Thoracic aorta (tissue), 2 donors: ENCODE measurements at regions not wholly inside any gene's neighbourhood (a gene's known extent, or its start where the extent isn't known, plus 50 kb on each side); places are given as distances from the start of the nearest gene placed in this dataset.

Experiments used
- ATAC-seq: fragments of 150-250 bp; one replicate; pipeline ENCODE4 v1.8.0; 2017; ENCODE audit warnings: low read depth; ENCODE audit not compliant: insufficient number of reproducible peaks, low FRiP score
- DNase-seq: peaks from one replicate; pipeline ENCODE4 v3.0.0-alpha.2; 2020; ENCODE audit warnings: low spot score
- H3K27ac ChIP-seq, 2 donors: fragments of 200-600 bp; sonication (generic); 1 replicate in 1 of 2; 2 replicates in 1 of 2; pipeline ENCODE4 v1.5.1; 2016; ENCODE audit warnings: mild to moderate bottlenecking in 2 of 2, moderate library complexity in 2 of 2
- H3K27me3 ChIP-seq: fragments of 200-600 bp; sonication (generic); replicated peaks from 2 replicates; pipeline ENCODE4 v1.6.0; 2016; ENCODE audit warnings: mild to moderate bottlenecking; ENCODE audit not compliant: insufficient read depth
- H3K36me3 ChIP-seq: fragments of 200-600 bp; sonication (generic); one replicate; pipeline ENCODE4 v1.5.1; 2016
- H3K4me1 ChIP-seq, 2 donors: fragments of 200-600 bp; sonication (generic); 1 replicate in 1 of 2; 2 replicates in 1 of 2; pipeline versions ENCODE4 v1.5.1 to v1.6.0; 2016; ENCODE audit warnings: low read depth in 2 of 2, mild to moderate bottlenecking in 1 of 2; ENCODE audit not compliant: control insufficient read depth in 1 of 2
- H3K4me3 ChIP-seq: fragments of 200-600 bp; sonication (generic); 2 replicates; pipeline ENCODE4 v1.5.1; 2016; ENCODE audit warnings: mild to moderate bottlenecking
- H3K9me3 ChIP-seq: fragments of 200-600 bp; sonication (generic); 2 replicates; pipeline ENCODE4 v1.5.1; 2016
- TF ChIP-seq, protein P1 (sequence below): fragments of 200-600 bp; sonication (generic); IDR thresholded peaks from one replicate; pipeline ENCODE4 v1.5.1; 2019; ENCODE audit warnings: antibody characterized with exemption

DNA sequence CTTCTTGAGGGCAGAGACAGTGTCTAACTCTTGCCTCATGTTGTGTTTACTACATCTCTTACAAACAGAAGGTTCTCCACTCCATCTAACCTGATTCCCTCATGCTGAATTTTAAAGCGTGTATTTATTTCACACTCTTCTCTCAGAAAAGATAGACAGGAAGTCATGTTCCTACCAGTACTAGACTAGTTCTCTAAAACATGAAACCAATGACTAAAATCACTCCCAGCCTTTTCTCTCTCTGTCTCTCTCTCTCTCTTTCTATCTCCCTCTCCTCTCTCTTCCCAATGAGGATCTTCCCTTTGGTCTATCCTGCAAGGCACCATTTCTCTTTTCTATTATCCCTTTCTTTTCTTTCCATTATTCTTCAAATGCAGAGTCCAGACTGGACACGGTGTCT lies 391.9 kb upstream of the CADM1 start:
- Histone ChIP-seq H3K27ac (no peak overlapping the region), H3K27me3 (no peaks in the 10 kb centered on the region), H3K4me1 (no peaks in the 10 kb centered on the region), H3K36me3 (no peaks in the 10 kb centered on the region), H3K4me3 (no peak overlapping the region), H3K9me3 (no peaks in the 10 kb centered on the region)
- DNase-seq (no peak), ATAC-seq (no peak)
- TF ChIP-seq, protein P1, sequence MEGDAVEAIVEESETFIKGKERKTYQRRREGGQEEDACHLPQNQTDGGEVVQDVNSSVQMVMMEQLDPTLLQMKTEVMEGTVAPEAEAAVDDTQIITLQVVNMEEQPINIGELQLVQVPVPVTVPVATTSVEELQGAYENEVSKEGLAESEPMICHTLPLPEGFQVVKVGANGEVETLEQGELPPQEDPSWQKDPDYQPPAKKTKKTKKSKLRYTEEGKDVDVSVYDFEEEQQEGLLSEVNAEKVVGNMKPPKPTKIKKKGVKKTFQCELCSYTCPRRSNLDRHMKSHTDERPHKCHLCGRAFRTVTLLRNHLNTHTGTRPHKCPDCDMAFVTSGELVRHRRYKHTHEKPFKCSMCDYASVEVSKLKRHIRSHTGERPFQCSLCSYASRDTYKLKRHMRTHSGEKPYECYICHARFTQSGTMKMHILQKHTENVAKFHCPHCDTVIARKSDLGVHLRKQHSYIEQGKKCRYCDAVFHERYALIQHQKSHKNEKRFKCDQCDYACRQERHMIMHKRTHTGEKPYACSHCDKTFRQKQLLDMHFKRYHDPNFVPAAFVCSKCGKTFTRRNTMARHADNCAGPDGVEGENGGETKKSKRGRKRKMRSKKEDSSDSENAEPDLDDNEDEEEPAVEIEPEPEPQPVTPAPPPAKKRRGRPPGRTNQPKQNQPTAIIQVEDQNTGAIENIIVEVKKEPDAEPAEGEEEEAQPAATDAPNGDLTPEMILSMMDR = no peak

DNA sequence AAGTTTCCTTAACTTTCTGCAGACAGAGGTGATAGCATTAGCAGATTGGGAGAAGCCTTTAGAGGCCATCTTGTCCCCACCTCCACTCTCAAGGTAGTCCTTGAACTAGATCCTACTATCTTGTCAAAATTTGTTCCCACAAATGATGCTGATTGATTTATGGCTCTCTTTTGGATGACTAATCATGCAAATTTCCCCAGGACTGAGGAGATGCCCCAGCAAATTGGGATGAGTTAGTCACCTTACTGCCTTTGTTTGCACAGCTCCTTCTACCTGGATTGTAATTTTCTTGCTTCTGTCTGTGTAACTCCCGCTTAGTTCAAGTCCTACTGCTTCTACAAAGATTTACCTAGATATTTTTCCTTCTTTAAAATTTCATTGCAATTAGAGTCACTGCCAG lies 391.4 kb upstream of the CADM1 start:
- TF ChIP-seq, protein P1 = no peak
- H3K9me3 ChIP-seq = no peaks in the 10 kb centered on the region
- no peaks in the 10 kb centered on the region for H3K27me3 ChIP-seq
- no peak overlapping the region for H3K27ac ChIP-seq
- no peak overlapping the region for H3K4me3 ChIP-seq
- DNase-seq (no peak), ATAC-seq (no peak)
- no peaks in the 10 kb centered on the region for H3K4me1 ChIP-seq
- H3K36me3 ChIP-seq = no peaks in the 10 kb centered on the region

DNA sequence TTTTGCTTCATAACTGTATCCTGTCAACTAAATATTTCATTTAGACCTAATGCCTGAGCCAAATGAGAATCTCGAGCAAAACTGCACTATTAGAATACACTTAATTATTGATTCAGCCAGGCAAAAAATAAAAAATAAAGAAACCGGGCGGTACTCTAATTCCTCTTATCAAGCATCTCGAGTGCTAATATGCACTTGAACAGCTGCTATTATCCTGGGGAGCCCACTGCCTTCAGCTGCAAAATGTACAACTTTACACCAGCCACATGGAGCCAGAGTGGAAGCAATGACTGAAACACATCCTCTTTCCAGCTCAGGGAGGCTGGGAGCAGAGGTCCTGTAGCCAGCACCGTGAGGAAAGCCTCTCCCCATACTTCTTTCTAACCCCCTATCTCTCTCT lies 390.0 kb upstream of the CADM1 start:
- H3K4me1 ChIP-seq = no peaks in the 10 kb centered on the region
- H3K9me3 ChIP-seq = no peaks in the 10 kb centered on the region
- H3K27ac ChIP-seq = no peak overlapping the region
- no peak for DNase-seq
- TF ChIP-seq, protein P1 = no peak
- H3K27me3 ChIP-seq = no peaks in the 10 kb centered on the region
- H3K36me3 ChIP-seq = no peaks in the 10 kb centered on the region
- ATAC-seq = no peak
- H3K4me3 ChIP-seq = no peak overlapping the region

DNA sequence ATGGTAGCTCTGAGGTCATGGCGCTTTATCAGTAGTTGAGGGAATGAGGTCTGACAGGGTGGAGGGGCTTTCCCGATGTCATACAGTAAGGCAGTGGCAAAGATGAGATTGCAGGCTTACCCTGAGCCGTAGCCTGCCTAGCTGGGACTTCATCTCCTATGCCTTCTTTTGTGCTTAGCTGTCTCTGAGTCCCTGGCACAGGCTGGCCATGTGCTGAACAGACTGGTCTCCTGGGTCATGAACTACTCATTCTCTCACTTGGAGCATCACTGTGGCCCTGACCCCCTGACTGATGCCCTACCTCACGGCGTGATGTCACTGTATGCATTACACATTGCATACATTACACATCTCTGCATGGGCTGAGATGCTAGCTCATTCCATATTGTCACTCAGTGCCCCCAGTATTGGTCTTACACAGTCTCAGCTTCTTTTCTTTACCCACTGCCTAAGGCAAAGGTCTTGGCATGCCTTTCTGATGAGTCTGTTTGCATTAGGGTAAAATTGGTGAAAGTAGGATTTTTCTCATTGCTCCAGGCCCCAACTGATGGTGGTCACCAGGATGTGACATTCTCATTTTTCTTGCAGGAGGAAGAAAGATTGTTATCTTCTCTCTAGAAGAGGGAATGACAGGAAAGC lies 389.4 kb upstream of the CADM1 start:
- H3K9me3 ChIP-seq = no peaks in the 10 kb centered on the region
- H3K4me3 ChIP-seq = no peak overlapping the region
- no peak for DNase-seq
- H3K27me3 ChIP-seq = no peaks in the 10 kb centered on the region
- no peaks in the 10 kb centered on the region for H3K36me3 ChIP-seq
- H3K27ac ChIP-seq = no peak overlapping the region
- no peak for ATAC-seq
- TF ChIP-seq, protein P1 = no peak
- H3K4me1 ChIP-seq = no peaks in the 10 kb centered on the region

DNA sequence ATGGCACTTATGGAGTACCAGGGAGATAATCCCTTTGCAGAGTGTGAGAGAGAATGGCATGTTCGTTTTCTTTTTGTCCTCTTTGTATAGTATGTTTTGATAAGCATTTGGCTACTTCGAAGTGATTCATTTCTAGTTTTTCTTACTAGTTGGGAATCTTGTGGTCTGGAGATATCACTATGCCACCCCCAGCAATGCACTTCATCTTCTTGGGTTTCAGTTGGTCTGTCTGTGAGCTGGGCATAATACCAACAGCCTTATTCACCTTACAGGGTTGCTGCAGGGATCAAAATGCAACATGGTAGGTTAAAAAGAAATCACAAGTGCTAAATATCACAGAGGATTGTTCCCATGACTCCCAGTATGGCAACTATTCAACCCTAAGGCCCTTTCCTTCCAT lies 387.8 kb upstream of the CADM1 start:
- no peak overlapping the region for H3K4me3 ChIP-seq
- ATAC-seq (no peak), DNase-seq (no peak)
- no peaks in the 10 kb centered on the region for H3K9me3 ChIP-seq
- H3K4me1 ChIP-seq = no peaks in the 10 kb centered on the region
- no peak overlapping the region for H3K27ac ChIP-seq
- H3K27me3 ChIP-seq = no peaks in the 10 kb centered on the region
- no peaks in the 10 kb centered on the region for H3K36me3 ChIP-seq
- TF ChIP-seq, protein P1 = no peak
